ENCODE measurements at regions not wholly inside any gene's neighbourhood (a gene's known extent, or its start where the extent isn't known, plus 50 kb on each side); places are given as distances from the start of the nearest gene placed in this dataset.

DNA sequence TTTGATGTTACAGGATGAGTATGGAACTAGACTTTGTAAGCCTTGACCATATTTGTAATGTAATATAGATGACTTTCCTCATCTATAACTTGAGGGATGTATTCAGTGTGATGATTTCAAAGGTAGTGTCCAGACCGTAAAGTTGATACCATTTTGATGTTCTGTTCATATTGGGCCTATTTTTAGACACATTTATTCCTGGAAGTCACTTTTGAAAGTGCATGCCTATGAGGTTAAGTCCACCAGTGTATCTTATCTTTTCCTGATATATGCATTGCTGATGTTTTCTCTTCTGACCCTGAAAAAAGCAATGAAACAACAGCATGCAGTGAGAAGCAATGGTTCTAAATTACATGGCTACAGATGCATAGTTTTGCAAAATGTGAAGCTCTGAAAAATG lies 244.7 kb upstream of the PDGFD start:
- H3K9me3 ChIP-seq (ENCODE audit: control insufficient read depth, insufficient read depth, low read depth, low read length): no peaks in the 10 kb centered on the region
- H3K79me2 ChIP-seq (ENCODE audit: control insufficient read depth, insufficient read depth, low read length): no peaks in the 10 kb centered on the region
- no peak for TF ChIP-seq CTCF (conservative IDR thresholded peaks at IDR 0.05 in 1 of 2, IDR thresholded peaks at IDR 0.05 in 1 of 2; ENCODE audit: low read depth in 1 of 2, low read length in 2 of 2)
- TF ChIP-seq EZH2 (IDR thresholded peaks at IDR 0.05; ENCODE audit: low read length, missing control alignments): no peak
- no peak overlapping the region for H3K9ac ChIP-seq (ENCODE audit: insufficient read depth, low read length)
- no peaks in the 10 kb centered on the region for H3K36me3 ChIP-seq (ENCODE audit: control insufficient read depth, insufficient read depth, low read length)
- H3K4me3 ChIP-seq (replicated peaks in 1 of 4; ENCODE audit: control extremely low read depth in 1 of 4, insufficient read depth in 1 of 4, low read depth in 3 of 4, low read length in 4 of 4): no peak overlapping the region
- H4K20me1 ChIP-seq (ENCODE audit: control insufficient read depth, extremely low read depth, insufficient read depth, low read length): no peaks in the 10 kb centered on the region
- DNase-seq (ENCODE audit: low read depth in 2 of 2): no peak
- H3K27ac ChIP-seq (ENCODE audit: insufficient read depth, low read length): no peak overlapping the region
- no peak overlapping the region for H2AFZ ChIP-seq (ENCODE audit: low read length)
- no peaks in the 10 kb centered on the region for H3K4me1 ChIP-seq (ENCODE audit: control insufficient read depth, extremely low read depth, insufficient read depth, low read length)
- no peaks in the 10 kb centered on the region for H3K27me3 ChIP-seq (ENCODE audit: control insufficient read depth, insufficient read depth, low read length)
- no peak overlapping the region for H3K4me2 ChIP-seq (ENCODE audit: extremely low read depth, insufficient read depth, low read length)

GRCh38 chr11:104405277-104405676 lies 241.3 kb upstream of the PDGFD start:
- TF ChIP-seq EZH2 (IDR thresholded peaks at IDR 0.05; ENCODE audit: low read length, missing control alignments) (no peak), CTCF (conservative IDR thresholded peaks at IDR 0.05 in 1 of 2, IDR thresholded peaks at IDR 0.05 in 1 of 2; ENCODE audit: low read depth in 1 of 2, low read length in 2 of 2) (no peak)
- DNase-seq (ENCODE audit: low read depth in 2 of 2): no peak
- Histone ChIP-seq H3K4me2 (ENCODE audit: extremely low read depth, insufficient read depth, low read length) (no peak overlapping the region), H2AFZ (ENCODE audit: low read length) (no peak overlapping the region), H3K27ac (ENCODE audit: insufficient read depth, low read length) (no peak overlapping the region), H4K20me1 (ENCODE audit: control insufficient read depth, extremely low read depth, insufficient read depth, low read length) (no peaks in the 10 kb centered on the region), H3K9me3 (ENCODE audit: control insufficient read depth, insufficient read depth, low read depth, low read length) (no peaks in the 10 kb centered on the region), H3K79me2 (ENCODE audit: control insufficient read depth, insufficient read depth, low read length) (no peaks in the 10 kb centered on the region), H3K27me3 (ENCODE audit: control insufficient read depth, insufficient read depth, low read length) (no peaks in the 10 kb centered on the region), H3K9ac (ENCODE audit: insufficient read depth, low read length) (no peak overlapping the region), H3K36me3 (ENCODE audit: control insufficient read depth, insufficient read depth, low read length) (no peaks in the 10 kb centered on the region), H3K4me3 (replicated peaks in 1 of 4; ENCODE audit: control extremely low read depth in 1 of 4, insufficient read depth in 1 of 4, low read depth in 3 of 4, low read length in 4 of 4) (no peak overlapping the region), H3K4me1 (ENCODE audit: control insufficient read depth, extremely low read depth, insufficient read depth, low read length) (no peaks in the 10 kb centered on the region)

DNA sequence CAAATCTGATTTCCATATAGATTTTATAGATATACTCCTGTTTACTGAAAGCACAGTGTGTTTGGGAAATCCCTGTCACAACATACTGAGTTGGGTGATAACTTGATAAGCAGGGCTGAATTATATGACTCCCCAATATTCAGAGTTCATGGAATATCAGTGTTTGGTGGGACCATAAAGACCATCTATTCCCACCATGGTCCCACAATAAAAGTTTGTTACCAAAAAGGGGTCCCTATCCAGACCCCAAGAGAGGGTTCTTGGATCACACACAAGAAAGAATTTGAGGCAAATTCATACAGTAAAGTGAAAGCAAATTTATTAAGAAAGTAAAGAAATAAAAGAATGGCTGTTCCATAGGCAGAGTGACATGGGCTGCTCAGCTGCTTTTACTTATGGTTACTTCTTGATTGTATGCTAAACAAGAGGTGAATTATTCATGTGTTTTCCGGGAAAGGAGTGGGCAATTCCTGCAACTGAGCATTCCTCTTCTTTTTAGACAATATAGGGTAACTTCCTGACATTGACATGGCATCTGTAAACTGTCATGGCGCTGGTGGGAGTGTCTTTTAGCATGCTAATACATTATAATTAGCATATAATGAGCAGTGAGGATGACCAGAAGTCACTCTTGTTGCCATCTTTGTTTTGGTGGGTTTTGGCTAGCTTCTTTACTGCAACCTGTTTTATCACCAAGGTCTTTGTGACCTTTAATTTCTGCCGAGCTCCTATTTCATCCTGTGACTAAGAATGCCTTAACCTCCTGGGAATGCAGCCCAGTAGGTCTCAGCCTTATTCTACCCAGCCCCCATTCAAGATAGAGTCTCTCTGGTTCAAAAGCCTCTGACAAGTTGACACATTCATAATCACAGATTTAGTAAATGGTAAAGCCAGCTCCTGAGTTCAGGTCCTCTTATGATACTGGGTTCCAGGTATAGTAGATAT lies 240.6 kb upstream of the PDGFD start:
- no peaks in the 10 kb centered on the region for H3K27me3 ChIP-seq (ENCODE audit: control insufficient read depth, insufficient read depth, low read length)
- H3K4me2 ChIP-seq (ENCODE audit: extremely low read depth, insufficient read depth, low read length): no peak overlapping the region
- H3K9ac ChIP-seq (ENCODE audit: insufficient read depth, low read length): no peak overlapping the region
- H3K36me3 ChIP-seq (ENCODE audit: control insufficient read depth, insufficient read depth, low read length): no peaks in the 10 kb centered on the region
- TF ChIP-seq CTCF (conservative IDR thresholded peaks at IDR 0.05 in 1 of 2, IDR thresholded peaks at IDR 0.05 in 1 of 2; ENCODE audit: low read depth in 1 of 2, low read length in 2 of 2): no peak
- H3K79me2 ChIP-seq (ENCODE audit: control insufficient read depth, insufficient read depth, low read length): no peaks in the 10 kb centered on the region
- no peak overlapping the region for H3K4me3 ChIP-seq (replicated peaks in 1 of 4; ENCODE audit: control extremely low read depth in 1 of 4, insufficient read depth in 1 of 4, low read depth in 3 of 4, low read length in 4 of 4)
- no peaks in the 10 kb centered on the region for H4K20me1 ChIP-seq (ENCODE audit: control insufficient read depth, extremely low read depth, insufficient read depth, low read length)
- H3K27ac ChIP-seq (ENCODE audit: insufficient read depth, low read length): no peak overlapping the region
- no peaks in the 10 kb centered on the region for H3K4me1 ChIP-seq (ENCODE audit: control insufficient read depth, extremely low read depth, insufficient read depth, low read length)
- DNase-seq (ENCODE audit: low read depth in 2 of 2): no peak
- no peaks in the 10 kb centered on the region for H3K9me3 ChIP-seq (ENCODE audit: control insufficient read depth, insufficient read depth, low read depth, low read length)
- H2AFZ ChIP-seq (ENCODE audit: low read length): no peak overlapping the region
